ENCODE measurements at regions not wholly inside any gene's neighbourhood (a gene's known extent, or its start where the extent isn't known, plus 50 kb on each side); places are given as distances from the start of the nearest gene placed in this dataset.
"Not testable (repeated sequence)": the region's sequence is repeated elsewhere in the genome, so short reads cannot be mapped to it uniquely, and the experiment has no call there.

DNA sequence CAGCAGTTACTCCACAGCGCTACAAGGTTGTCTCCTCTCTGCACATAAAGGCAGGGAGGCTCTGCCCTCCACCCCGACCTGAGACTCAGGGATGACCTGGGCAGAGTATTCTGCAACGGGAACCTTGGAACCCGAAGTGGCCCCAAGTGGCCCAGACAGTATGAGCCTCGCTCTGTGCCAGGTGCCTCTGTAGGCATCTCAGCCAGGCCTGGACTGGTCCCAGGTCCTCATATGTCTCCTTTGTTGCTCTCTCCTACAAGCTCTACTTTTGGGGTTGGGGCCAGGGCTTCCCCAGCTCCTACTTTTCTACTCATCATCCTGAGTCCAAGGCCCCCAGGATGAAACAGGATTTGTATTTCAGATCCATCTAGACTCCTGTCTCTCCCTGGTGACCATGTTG is 241.5 kb upstream of the PRSS1 start:
- ATAC-seq = no peak
- no peak for DNase-seq (ENCODE audit: low spot score)

DNA sequence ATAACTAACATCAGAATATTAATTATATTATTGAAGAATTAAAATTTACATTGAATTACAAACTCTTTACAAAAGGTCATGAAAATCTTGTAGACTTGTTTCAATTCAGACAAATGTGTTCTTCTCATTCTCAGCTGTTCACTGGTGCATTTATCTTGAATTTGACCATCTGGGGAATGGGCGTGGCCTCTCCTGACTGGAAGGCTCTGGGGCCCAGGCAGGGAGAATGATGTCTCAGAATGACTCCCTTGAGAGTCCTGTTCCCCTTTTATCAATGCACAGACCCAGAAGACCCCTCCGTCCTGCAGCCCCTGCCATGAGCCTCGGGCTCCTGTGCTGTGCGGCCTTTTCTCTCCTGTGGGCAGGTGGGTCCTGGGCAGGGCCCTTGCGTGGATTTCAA is 242.2 kb upstream of the PRSS1 start:
- not testable (repeated sequence) for ATAC-seq; DNase-seq (ENCODE audit: low spot score)

DNA sequence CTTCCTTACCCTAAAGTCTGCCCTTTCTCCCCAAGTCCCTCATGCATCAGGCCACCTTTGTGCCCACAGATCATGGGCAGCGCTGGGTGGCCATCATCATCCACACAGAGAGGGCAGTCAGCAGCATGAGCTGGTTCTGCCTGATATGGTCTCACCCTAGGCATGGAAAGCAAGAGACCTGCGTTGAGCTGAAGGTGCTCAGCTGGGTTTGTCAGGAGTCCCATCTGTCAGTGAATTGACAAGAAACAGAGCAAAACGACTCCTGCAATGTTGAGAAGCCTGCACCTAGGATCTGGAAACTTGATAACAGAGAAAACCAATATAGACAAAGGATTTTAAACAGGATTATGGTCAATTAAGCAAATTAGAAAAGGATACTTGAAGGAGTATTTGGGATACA is 242.7 kb upstream of the PRSS1 start:
- DNase-seq (ENCODE audit: low spot score) = no peak
- no peak for ATAC-seq

DNA sequence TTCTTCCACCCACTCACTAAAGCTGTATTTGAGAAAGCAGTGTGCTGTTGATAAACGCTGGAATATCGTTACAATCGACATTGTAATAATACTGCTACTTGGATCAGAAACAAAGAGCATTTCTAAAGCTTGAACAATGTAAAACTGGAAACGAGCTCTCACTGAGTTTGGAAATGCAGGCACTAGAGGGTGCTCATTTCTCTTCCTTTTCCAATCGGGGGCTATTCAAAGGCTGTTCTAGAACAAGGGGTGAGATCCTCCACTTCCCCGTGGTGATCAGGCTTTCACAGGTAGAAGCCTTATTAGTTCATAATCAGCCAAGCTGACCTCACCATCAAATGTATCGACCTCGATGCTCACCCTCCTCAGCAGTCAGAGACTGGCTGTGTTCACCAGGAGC is 245.3 kb upstream of the PRSS1 start:
- ATAC-seq; DNase-seq (ENCODE audit: low spot score): not testable (repeated sequence)

DNA sequence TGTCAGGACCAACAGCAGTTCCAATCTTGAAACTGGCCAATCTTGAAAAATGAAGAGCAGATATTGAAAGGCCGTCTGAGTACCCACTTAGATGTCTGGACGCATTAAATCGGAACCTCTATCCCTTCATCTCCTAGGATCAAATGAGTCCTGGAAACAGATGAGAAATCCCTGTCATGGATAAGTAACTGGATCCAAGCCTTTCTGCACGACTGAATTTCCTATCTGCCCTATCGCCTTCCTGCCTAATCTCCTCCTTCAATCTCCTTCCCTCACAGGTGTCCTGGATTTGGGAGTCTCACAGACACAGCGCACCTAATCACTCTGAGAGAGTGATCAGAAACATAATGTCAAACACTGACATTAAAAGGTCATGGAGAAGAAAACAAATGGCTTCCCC is 245.2 kb upstream of the PRSS58 start:
- DNase-seq (ENCODE audit: low spot score) = no peak
- ATAC-seq = no peak

DNA sequence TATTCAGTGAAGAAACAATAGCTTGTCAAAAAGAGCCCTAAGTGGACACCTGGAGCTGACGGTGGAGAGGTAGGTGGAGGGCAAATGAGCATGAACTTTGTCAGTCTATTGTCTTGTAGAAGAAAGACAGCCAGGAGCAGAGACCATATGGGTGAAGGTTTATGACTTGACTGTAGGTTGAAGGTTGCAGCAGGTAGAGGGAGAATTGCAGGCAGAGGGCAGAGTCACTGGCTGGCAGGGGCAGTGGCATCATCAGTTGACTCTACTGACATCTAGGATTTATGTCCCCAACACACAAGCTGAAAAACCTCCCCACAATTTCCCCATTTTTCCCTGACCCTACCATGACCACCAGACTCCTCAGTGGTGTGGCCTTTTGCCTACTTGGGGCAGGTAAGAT is 243.6 kb upstream of the PRSS58 start:
- DNase-seq (ENCODE audit: low spot score) = no peak
- no peak for ATAC-seq

DNA sequence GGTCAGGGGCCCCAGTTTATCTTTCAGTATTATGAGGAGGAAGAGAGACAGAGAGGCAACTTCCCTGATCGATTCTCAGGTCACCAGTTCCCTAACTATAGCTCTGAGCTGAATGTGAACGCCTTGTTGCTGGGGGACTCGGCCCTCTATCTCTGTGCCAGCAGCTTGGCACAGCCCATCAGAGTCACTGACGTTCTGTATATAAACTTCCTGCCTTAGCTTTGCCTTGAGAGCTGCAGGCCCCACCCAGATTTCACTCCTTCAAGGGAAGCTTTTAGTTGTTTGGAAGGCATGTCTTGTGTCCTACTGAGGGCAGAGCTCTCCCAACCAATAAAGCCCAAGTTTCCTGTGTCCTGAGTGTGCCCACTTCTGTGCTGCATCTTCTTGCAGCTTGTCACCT is 242.5 kb upstream of the PRSS58 start:
- ATAC-seq (no peak), DNase-seq (ENCODE audit: low spot score) (no peak)

DNA sequence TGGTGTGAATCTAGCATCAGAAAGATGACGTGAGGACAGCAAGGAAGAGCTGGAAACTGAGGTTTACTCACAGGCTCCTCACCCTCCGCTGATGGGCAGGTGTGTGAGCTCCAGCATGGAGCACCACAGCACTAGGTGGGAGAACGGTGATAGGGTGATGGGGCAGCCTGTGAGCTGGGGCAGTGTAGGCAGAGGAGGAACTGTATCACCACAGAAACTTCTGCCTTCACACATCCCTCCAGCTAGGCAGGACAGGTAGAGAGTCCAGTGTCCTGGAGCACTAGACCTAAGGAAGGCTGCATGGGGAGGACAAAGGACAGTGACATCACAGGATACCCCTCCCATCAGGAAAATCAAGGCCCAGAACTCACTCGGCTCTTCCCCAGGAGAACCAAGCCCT is 241.8 kb upstream of the PRSS58 start:
- no peak for DNase-seq (ENCODE audit: low spot score)
- ATAC-seq = no peak

DNA sequence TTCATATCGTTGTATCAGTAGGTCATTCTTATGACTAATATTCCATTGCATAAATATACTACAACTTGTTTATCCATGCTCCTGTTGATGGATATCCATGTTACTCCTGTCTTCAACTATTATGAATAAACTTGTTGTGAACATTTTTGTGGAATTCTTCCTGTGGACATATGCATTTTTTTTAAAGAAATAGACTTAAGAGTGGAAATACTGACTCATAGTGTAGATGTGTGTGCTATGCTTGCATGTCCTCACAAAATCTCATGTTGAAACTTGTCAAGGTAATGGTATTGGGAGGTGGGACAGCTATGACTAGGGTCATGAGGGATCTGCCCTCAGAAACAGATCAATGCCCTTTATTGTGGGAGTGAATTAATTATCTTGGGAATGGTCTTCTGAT is 240.5 kb upstream of the PRSS58 start:
- DNase-seq (ENCODE audit: low spot score) (no peak), ATAC-seq (no peak)

DNA sequence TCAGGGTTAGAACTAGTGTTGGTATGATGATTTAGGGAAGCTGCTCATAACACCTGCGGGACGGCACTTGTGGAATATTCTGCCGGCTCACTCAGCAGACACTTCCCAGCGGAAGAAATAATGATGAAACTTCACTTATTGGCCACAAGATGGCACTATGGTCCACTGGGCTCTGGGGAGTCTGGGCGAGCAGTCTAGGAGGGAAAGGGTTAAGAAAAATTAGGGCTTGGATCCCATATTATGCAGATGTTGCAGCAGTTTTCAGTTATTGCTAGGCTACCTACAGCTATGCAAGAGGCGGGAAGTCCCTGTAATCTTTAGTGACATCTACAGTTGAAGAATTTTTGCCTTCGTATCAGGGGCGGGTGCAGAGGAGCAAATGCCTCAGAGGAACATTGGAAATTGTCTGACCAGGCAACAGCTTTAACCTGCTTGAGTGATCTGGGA is 238.7 kb upstream of the PRSS58 start:
- DNase-seq (ENCODE audit: low spot score) (no peak), ATAC-seq (peak; percentile 80)

DNA sequence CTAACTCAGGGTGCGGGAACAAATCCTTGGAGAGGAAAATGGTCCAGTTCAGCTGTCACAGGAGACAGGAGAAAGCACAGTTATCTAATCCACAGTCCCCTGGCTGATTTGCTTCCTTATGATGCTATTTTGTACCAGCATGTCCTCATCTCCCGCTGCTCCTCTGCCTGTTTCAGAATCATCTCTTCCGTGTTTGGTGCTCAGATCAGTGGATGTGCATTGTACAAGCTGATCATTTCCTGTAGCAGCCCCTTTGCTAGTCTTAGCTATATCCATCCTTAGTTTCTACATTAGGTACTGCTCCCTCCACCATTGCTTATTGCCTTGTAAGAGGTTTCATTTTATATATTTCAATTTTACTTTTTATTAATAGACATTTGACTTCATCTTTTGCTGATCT is 238.0 kb upstream of the PRSS58 start:
- not testable (repeated sequence) for DNase-seq (ENCODE audit: low spot score); ATAC-seq

DNA sequence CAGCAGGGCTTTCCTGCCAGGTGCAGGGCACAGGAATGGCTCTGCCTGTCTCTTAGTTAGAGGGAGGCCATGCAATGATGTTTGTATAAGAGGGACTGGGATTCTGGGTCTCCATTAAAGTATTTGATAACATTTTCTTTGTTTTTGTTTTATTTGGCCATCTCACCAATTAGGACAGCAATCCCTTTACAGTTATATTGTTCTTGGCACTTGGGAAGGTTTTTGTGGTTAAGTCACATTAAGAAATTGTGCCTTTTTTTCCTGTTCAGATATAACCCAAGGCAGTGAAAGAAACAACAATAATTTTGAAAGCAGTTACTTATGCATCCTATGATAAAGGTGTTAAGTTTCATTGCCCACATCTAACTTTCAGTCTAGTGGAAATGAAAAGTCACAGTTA is 237.4 kb upstream of the PRSS58 start:
- ATAC-seq; DNase-seq (ENCODE audit: low spot score): not testable (repeated sequence)

DNA sequence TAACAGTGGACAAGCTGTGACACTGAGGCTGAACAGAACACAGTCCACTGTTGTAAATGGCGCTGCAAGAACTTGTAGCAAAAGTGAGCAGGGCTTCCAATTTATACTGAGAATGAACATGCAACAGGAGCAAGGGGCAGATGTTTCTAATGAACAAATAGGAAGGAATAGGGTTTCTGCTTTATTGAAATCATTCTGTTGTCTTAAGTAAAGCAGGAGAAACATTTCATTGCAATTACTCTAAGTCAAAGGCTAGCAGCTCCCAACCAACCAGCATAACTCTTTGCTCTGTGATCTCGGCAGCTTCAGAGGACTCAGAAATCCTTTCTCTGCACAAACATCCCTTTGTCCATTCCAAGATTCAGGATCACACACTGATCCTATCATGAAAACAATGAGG is 236.2 kb upstream of the PRSS58 start:
- DNase-seq (ENCODE audit: low spot score) (no peak), ATAC-seq (no peak)

DNA sequence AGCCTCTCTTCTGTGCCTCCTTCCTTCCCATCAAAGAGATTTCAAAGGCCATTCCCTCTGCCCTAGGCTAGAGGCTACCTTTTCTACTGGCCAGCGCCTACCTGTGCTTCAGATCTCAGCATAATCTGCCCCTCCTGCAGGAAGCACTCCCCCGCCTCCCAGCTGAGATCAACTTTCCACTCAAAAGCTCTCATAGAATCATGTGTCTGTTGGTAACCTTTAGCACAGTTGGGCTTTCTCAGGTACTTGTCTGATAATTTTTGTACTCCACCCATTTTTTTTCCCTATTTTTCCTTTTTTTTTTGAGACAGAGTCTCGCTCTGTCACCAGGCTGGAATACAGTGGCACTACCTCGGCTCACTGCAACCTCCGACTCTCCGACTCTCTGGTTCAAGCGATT is 231.0 kb upstream of the PRSS58 start:
- DNase-seq (ENCODE audit: low spot score) (no peak), ATAC-seq (no peak)

DNA sequence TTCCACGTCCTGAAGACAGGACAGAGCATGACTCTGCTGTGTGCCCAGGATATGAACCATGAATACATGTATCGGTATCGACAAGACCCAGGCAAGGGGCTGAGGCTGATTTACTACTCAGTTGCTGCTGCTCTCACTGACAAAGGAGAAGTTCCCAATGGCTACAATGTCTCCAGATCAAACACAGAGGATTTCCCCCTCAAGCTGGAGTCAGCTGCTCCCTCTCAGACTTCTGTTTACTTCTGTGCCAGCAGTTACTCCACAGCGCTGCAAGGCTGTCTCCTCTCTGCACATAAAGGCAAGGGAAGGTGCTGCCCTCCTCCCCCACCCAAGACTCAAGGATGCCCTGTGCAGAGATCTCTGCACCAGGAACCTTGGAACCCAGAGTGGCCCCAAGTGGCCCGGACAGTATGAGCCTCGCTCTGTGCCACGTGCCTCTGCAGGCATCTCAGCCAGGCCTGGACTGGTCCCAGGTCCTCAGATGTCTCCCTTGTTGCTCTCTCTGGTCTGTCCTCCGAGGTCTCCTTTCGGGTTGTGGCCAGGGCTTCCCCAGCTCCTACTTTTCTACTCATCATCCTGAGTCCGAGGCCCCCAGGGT is 230.3 kb upstream of the PRSS58 start:
- no peak for DNase-seq (ENCODE audit: low spot score)
- no peak for ATAC-seq

DNA sequence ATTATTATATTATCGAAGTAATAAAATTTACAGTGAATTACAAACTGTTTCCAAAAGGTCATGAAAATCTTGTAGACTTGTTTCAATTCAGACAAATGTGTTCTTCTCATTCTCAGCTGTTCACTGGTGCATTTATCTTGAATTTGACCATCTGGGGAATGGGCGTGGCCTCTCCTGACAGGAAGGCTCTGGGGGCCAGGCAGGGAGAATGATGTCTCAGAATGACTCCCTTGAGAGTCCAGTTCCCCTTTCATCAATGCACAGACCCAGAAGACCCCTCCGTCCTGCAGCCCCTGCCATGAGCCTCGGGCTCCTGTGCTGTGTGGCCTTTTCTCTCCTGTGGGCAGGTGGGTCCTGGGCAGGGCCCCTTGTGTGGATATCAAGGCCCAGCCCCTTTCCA is 229.7 kb upstream of the PRSS58 start:
- not testable (repeated sequence) for DNase-seq (ENCODE audit: low spot score); ATAC-seq

DNA sequence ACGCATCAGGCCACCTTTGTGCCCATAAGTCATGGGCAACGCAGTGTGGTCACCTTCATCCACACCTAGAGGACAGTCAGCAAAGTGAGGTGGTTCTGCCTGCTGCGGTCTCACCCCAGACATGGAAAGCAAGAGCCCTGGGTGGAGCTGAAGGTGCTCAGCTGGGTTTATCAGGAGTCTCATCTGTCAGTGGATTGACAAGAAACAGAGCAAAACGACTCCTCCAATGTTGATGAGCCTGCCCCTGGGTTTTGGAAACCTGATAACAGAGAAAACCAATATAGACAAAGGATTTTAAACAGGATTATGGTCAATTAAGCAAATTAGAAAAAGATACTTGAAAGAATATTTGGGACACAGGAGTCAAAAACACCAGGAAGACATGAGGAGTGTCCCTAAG is 229.3 kb upstream of the PRSS58 start:
- DNase-seq (ENCODE audit: low spot score) = no peak
- ATAC-seq = no peak

DNA sequence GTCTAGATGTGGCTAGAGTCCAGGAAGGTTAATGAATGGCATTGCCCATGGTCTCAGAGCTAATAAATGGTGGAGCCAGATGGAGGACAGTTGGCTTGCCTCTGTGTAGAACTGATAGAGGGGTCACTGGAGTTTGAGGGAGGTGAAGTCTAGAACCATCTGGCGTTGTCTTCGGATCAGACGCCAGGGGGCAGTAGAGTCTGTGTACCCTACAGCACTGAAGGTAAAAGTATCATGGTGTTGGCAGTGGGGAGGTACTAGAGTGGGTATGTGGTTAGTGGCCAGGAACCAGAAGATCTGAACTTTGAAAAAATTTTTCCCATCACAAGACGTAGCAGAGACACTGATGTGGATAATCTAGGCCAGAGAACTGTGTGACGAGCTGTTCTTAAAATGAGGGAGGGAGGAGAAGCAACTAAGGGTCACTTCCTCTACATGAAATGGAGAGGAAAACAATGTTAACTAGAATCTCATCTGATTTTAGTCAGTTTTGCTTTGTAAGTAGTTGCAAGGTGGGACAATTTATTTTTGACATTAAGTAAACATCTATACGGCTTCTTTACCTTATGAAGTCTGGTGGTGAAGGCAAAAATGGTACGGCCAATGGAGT is 227.9 kb upstream of the PRSS58 start:
- ATAC-seq (peak; percentile 39), DNase-seq (ENCODE audit: low spot score) (no peak)

DNA sequence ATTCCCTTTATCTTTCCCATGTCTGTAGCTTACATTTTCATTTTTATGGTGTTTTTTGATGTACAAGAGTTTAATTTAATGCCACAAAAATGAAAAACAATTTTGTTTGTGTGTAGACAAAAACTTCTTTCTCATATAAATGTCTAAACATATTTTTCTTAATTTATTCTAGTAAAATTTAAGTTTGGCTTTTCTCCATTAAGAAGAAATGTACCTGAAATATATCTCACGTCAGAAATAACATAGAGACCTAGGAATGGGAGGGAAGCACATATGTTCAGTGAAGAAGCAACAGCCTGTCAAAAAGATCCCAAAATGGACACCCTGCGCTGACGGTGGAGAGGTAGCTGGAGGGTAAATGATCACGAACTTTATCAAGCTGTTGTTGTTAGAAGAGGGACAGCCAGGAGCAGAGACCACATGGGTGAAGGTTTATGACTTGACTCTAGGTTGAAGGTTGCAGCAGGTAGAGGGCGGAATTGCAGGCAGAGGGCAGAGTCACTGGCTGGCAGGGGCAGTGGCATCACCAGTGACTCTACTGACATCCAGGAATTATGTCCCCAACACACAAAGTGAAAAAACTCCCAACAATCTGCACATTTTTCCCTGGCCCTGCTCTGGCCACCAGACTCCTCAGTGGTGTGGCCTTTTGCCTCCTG is 225.9 kb upstream of the PRSS58 start:
- ATAC-seq (no peak), DNase-seq (ENCODE audit: low spot score) (no peak)

DNA sequence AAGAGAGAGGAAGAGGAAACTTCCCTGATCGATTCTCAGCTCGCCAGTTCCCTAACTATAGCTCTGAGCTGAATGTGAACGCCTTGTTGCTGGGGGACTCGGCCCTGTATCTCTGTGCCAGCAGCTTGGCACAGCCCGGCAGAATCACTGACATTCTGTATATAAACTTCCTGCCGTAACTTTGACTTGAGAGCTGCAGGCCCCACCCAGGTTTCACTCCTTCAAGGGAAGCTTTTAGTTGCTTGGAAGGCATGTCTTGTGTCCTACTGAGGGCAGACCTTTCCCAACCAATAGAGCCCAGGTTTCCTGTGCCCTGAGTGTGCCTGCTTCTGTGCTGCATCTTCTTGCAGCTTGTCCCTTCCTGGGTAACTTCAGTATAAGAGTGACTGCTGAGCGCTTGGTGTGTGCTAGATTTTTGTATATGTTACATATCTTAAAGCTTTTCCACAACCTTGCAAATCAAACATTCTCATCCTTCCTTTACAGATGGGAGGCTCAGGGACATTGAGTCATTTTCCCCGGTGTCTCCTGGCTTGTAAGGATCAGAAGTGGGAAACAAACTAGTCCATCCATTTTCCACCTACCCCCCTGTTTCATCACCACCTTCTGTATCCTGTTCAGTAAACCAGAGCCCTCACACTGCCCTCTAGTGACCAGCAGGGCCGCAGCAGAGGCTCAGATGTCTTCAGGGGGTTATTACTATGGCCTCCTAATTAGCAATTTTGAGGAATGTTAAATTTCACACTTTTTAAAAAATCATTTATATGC is 225.2 kb upstream of the PRSS58 start:
- DNase-seq (ENCODE audit: low spot score) (no peak), ATAC-seq (peak; percentile 87)

DNA sequence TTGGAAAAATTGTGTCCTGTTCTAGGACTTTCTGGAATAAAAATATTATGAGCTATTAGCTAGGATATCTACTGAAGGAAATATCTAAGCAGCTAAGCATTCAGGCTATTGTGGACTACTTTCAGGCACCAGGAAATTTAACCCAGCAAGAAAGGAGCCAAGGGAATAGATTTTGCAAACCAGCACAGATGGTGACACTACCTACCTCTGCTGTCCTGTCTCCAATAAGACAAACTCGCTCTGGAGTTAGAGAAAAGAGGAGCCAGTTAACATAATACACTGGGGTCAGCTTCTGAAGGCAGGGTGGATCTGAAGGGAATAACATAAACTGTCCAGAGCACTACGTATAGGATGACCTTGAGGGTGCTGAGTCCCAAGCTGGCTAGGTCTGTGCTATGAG is 223.7 kb upstream of the PRSS58 start:
- no peak for DNase-seq (ENCODE audit: low spot score)
- ATAC-seq = no peak
